Stomach (tissue), 4 donors: ENCODE measurements at regions not wholly inside any gene's neighbourhood (a gene's known extent, or its start where the extent isn't known, plus 50 kb on each side); places are given as distances from the start of the nearest gene placed in this dataset.

Experiments used
- CTCF ChIP-seq, 7 experiments: fragments of 450-650 bp in 4 of 7; fragments of 200-600 bp in 3 of 7; sonication (generic) in 3 of 7; IDR thresholded peaks; one replicate each; pipeline ENCODE4 v1.5.1; 2016 to 2019; ENCODE audit warnings: antibody characterized with exemption in 7 of 7, control low read depth in 2 of 7, mild to moderate bottlenecking in 1 of 7
- EP300 ChIP-seq: sonication (generic); formaldehyde crosslinking; IDR thresholded peaks from one replicate; pipeline ENCODE4 v1.6.1; 2017; ENCODE audit warnings: antibody characterized with exemption
- POLR2A ChIP-seq, 4 donors: fragments of 450-650 bp; IDR thresholded peaks; one replicate each; pipeline ENCODE4 v1.6.1; 2016; ENCODE audit warnings: antibody characterized with exemption in 4 of 4, control low read depth in 2 of 4, mild to moderate bottlenecking in 1 of 4, moderate library complexity in 1 of 4
- POLR2AphosphoS5 ChIP-seq, 3 donors: sonication (generic); formaldehyde crosslinking; IDR thresholded peaks; one replicate each; pipeline ENCODE4 v1.6.1; 2016; ENCODE audit warnings: antibody characterized with exemption in 3 of 3

GRCh38 chr3:151673974-151674373 lies 59.8 kb upstream of the AADACL2 start:
- TF ChIP-seq CTCF (IDR thresholded peaks at IDR 0.05), result no peak
- no peak for TF ChIP-seq POLR2A (IDR thresholded peaks at IDR 0.05)
- no peak for TF ChIP-seq POLR2AphosphoS5 (IDR thresholded peaks at IDR 0.05)
- TF ChIP-seq EP300, result no peak
